LNCAP (cell line): ENCODE measurements at regions not wholly inside any gene's neighbourhood (a gene's known extent, or its start where the extent isn't known, plus 50 kb on each side); places are given as distances from the start of the nearest gene placed in this dataset.

ENCODE experiments used
- TF ChIP-seq, protein P1 (sequence below): fragments of 450-650 bp; IDR thresholded peaks from 2 replicates; pipeline ENCODE4 v1.5.1; 2017; ENCODE audit warnings: mild to moderate bottlenecking

DNA sequence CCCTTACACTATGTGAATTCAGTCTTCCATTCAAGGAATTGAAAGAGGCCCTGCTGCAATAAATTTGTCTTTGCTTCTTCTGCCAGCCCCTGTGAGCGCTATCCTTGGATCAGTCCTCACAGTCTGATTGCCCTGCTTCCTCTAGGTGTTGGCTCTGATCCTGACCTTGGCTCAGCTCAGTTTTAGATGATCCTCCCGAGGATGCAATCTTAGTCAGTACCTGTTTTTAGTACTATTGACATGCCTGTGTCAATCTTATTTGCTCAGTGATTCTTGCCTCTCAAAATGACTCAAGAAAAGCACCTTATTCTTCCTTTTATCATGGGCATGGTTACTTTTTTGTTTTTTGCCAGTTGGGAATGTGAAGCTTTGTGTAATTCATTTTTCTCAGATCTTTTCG lies 101.4 kb upstream of the KCNK1 start:
- TF ChIP-seq, protein P1, sequence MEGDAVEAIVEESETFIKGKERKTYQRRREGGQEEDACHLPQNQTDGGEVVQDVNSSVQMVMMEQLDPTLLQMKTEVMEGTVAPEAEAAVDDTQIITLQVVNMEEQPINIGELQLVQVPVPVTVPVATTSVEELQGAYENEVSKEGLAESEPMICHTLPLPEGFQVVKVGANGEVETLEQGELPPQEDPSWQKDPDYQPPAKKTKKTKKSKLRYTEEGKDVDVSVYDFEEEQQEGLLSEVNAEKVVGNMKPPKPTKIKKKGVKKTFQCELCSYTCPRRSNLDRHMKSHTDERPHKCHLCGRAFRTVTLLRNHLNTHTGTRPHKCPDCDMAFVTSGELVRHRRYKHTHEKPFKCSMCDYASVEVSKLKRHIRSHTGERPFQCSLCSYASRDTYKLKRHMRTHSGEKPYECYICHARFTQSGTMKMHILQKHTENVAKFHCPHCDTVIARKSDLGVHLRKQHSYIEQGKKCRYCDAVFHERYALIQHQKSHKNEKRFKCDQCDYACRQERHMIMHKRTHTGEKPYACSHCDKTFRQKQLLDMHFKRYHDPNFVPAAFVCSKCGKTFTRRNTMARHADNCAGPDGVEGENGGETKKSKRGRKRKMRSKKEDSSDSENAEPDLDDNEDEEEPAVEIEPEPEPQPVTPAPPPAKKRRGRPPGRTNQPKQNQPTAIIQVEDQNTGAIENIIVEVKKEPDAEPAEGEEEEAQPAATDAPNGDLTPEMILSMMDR, result no peak

DNA sequence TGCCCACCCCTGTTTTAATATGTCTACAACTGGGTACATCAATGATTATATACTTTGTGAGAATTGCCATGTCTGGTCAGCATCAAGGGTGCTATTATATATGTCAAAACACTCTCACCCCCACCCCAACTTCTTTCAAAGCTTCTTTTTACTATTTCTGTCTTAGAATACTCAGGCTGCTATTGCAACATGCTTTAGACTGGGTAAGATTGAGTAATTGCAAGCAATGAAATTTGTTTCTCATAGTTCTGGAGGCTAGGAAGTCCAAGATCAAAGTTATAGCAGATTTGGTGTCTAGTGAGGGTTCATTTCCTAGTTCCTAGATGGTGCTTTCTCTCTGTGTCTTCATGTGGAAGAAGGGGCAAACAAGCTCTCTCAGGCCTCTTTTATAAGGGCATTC lies 100.5 kb upstream of the KCNK1 start:
- TF ChIP-seq, protein P1, result no peak

DNA sequence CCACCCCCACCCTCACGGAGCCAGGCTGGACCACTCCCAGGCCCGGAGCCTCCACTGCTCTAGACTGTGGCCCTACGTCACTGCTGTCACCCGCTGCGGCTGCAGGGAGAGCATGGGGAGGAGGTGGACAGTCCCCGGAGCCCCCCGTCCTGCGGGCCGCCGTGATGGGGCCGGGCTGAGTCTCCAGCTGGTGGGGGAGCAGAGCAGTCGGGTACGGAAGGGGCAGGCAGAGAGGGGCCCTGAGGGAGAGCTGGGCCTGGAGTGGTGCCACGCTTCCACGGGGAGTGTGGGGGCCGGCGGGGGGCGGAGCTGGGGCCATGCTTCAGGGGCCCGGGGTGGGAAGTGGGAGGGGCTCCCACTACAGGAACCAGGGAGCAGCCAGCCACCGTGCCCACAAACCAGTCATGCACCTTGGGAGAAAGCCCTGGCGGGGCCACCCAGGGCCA lies 98.9 kb upstream of the KCNK1 start:
- TF ChIP-seq, protein P1, result no peak

DNA sequence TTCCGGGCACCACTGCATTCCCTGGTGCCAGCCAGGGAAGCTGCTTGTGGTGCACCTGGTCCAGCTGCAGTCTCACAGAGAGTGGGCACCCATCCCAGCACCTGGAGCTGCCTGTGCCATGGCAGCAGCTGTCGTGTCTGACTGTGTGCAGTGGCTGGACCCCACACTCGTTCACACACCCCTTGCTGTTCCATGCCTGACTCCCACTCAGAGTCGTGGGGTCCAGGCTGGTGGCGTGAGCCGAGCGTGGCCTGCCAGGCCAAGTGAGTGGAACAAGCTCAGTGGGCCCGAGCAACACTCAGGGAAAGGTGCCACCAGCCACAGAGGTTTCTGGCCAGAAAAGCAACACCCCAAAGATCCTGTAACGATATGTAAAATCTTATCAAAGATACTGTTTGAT lies 97.2 kb upstream of the KCNK1 start:
- TF ChIP-seq, protein P1, result no peak

DNA sequence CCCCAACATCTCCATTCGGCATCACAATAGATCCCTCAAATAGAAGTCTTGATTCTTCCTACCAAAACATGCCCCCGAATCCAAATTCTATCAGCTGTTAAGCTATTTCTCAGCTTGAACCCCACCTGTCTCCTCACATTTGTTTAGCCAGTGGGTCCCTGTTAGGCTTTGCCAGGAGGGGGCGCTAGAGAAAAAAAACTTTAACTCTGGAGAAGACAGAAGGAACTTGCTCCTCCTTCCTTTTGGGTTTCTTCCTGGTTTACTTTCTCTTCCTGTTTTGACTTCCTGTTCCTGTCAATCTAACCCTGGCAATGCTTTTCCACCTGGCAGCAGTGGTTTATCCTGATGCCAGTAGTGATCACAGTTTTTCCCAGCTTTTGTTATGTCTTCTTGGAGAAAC lies 95.6 kb upstream of the KCNK1 start:
- TF ChIP-seq, protein P1, result peak; percentile 87

DNA sequence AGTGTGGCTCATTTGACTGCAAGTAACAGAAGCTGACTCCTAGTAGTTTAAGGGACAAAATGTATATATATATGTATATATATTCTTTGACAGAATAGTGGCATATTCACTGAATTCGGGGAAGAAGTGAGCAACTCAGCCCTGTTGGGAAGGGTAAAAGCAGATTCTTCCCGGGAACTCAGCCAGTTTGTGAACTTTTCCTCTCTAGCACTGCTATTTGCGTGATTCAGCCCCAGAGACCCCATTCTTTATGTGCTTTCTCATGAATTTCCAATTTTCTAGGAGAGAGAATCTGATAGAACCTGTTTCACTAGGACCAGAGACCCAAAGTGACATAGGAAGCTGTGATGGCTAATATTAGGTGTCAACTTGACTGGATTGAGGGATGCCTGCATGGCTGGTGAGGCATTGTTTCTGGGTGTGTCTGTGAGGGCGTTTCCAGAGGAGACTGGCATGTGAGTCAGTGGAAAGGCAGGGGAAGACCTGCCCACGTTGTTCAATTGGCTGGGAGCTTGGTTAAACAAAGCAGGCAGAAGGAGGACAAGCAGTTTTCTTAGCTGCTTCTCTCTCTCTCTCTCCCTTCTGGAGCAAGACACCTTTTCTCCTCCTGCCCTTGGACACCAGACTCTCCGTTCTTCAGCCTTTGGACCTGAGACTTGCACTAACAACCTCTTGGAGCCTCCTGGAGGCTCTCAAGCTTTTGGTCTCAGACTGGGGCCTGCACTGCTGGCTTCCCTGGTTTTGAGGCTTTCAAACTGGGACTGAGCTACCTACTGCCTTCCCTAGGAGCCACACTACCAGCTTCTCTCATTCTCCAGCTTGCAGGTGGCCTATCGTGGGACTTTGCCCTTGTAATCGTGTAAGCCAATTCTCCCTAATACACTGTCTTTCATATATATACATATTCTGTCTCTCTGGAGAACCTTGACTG lies 93.4 kb upstream of the KCNK1 start:
- TF ChIP-seq, protein P1, result no peak

DNA sequence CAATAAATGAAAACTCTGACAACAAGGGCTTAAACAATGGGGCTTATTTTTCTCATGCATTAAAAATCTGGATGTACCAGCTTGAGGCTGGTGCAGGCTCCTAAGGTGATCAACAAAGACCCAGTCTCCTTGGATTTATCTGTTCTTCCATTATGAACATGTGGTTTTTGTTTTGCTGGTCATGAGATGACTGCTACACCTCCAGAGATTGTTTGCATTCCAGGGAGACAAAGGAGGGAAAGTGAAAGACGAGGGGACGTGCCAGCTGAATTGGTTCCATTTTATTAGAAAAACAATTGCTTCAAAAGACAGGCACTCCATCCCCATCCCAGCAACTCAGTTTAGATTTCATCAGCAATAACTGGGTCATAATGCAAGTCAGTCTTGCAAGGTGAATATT lies 90.9 kb upstream of the KCNK1 start:
- TF ChIP-seq, protein P1, result no peak
